NT2/D1 (cell line): ENCODE measurements at regions not wholly inside any gene's neighbourhood (a gene's known extent, or its start where the extent isn't known, plus 50 kb on each side); places are given as distances from the start of the nearest gene placed in this dataset.

Experiments
- SUZ12 ChIP-seq: IDR thresholded peaks from 2 replicates; pipeline ENCODE4 v1.6.1; 2011; ENCODE audit not compliant: insufficient read length, insufficient read depth; ENCODE audit errors: extremely low read depth
- YY1 ChIP-seq: IDR thresholded peaks from 2 replicates; pipeline ENCODE4 v1.6.1; 2011; ENCODE audit not compliant: insufficient read length, insufficient read depth
- ZNF274 ChIP-seq: IDR thresholded peaks from 2 replicates; pipeline ENCODE4 v1.6.1; 2011; ENCODE audit warnings: mild to moderate bottlenecking, low read depth, low read length

- TF ChIP-seq YY1 (no peak), SUZ12 (no peak), ZNF274 (no peak)
These were observed 869.8 kb downstream of the TRAM1L1 start for GRCh38 chr4:116215622-116216021.
